HEK293T (cell line): ENCODE measurements at regions not wholly inside any gene's neighbourhood (a gene's known extent, or its start where the extent isn't known, plus 50 kb on each side); places are given as distances from the start of the nearest gene placed in this dataset.

Experiments used
- FOXM1 ChIP-seq: fragments of 450-650 bp; IDR thresholded peaks from 2 replicates; pipeline ENCODE4 v1.6.1; 2017; ENCODE audit warnings: mild to moderate bottlenecking, borderline replicate concordance
- SP1 ChIP-seq: fragments of 450-650 bp; IDR thresholded peaks from 2 replicates; pipeline ENCODE4 v1.6.1; 2017

DNA sequence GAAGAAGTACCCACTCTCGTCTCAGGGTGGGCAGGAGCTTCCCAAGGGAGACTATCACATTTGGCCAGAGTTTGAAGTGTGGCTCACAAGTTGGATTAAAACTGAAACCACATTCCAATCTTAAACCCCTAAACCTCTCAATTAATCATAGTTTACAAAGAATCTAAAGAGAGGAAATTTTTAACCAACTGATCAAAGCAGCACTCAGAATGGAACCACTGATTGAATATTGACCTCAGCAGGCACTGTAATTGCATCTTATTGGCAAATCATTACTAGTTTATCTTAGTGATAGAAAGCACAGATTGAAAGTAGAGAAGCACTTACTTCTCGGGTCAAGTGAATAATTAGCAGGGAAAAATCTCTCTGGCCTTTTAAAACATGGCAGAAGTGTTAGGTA lies 491.6 kb downstream of the TOX3 start:
- TF ChIP-seq SP1 = no peak
- TF ChIP-seq FOXM1 = no peak
